HEK293 (cell line): ENCODE measurements at regions not wholly inside any gene's neighbourhood (a gene's known extent, or its start where the extent isn't known, plus 50 kb on each side); places are given as distances from the start of the nearest gene placed in this dataset.
"Not testable (repeated sequence)": the region's sequence is repeated elsewhere in the genome, so short reads cannot be mapped to it uniquely, and the experiment has no call there.

Experiments used
- HOXA7 ChIP-seq: sonication (generic); formaldehyde crosslinking; IDR thresholded peaks from 2 replicates; pipeline ENCODE4 v1.8.1; 2022; ENCODE audit warnings: missing genetic modification reagents, borderline replicate concordance
- MYNN ChIP-seq: fragments of 450-650 bp; formaldehyde crosslinking; IDR thresholded peaks from 2 replicates; pipeline ENCODE4 v1.5.1; 2016; ENCODE audit warnings: missing biosample characterization, missing genetic modification characterization, borderline replicate concordance
- OVOL3 ChIP-seq: fragments of 450-650 bp; formaldehyde crosslinking; IDR thresholded peaks from 2 replicates; pipeline ENCODE4 v1.5.1; 2016; ENCODE audit warnings: missing biosample characterization, missing genetic modification characterization
- RBAK ChIP-seq: fragments of 450-650 bp; formaldehyde crosslinking; IDR thresholded peaks from 2 replicates; pipeline ENCODE4 v1.5.1; 2016; ENCODE audit warnings: missing biosample characterization, missing genetic modification characterization
- TRIM28 ChIP-seq: IDR thresholded peaks from 2 replicates; pipeline ENCODE4 v1.6.1; 2011; ENCODE audit warnings: low read length, control low read depth, borderline replicate concordance
- ZNF138 ChIP-seq: fragments of 450-650 bp; formaldehyde crosslinking; IDR thresholded peaks from 2 replicates; pipeline ENCODE4 v1.5.1; 2016; ENCODE audit warnings: missing biosample characterization, missing genetic modification characterization, borderline replicate concordance
- ZNF140 ChIP-seq: fragments of 450-650 bp; formaldehyde crosslinking; IDR thresholded peaks from 2 replicates; pipeline ENCODE4 v1.5.1; 2016; ENCODE audit warnings: missing biosample characterization, missing genetic modification characterization
- ZNF596 ChIP-seq: fragments of 450-650 bp; IDR thresholded peaks from 2 replicates; pipeline ENCODE4 v1.5.0; 2018; ENCODE audit warnings: missing biosample characterization, mild to moderate bottlenecking, missing genetic modification characterization, moderate library complexity
- ZNF664 ChIP-seq: fragments of 450-650 bp; formaldehyde crosslinking; IDR thresholded peaks from 2 replicates; pipeline ENCODE4 v1.5.1; 2016; ENCODE audit warnings: missing biosample characterization, missing genetic modification characterization
- ZNF837 ChIP-seq: fragments of 450-650 bp; formaldehyde crosslinking; IDR thresholded peaks from 2 replicates; pipeline ENCODE4 v1.5.1; 2016; ENCODE audit warnings: missing biosample characterization, missing genetic modification characterization
- ZXDB ChIP-seq: fragments of 450-650 bp; formaldehyde crosslinking; IDR thresholded peaks from 2 replicates; pipeline ENCODE4 v1.5.1; 2016; ENCODE audit warnings: missing biosample characterization, missing genetic modification characterization
- TF ChIP-seq, protein P1 (sequence below): fragments of 450-650 bp; formaldehyde crosslinking; IDR thresholded peaks from 2 replicates; pipeline ENCODE4 v1.5.1; 2016; ENCODE audit warnings: missing biosample characterization, missing genetic modification characterization
- TF ChIP-seq, protein P2 (sequence below): fragments of 450-650 bp; formaldehyde crosslinking; IDR thresholded peaks from 2 replicates; pipeline ENCODE4 v1.5.1; 2016; ENCODE audit warnings: missing biosample characterization, missing genetic modification characterization

DNA sequence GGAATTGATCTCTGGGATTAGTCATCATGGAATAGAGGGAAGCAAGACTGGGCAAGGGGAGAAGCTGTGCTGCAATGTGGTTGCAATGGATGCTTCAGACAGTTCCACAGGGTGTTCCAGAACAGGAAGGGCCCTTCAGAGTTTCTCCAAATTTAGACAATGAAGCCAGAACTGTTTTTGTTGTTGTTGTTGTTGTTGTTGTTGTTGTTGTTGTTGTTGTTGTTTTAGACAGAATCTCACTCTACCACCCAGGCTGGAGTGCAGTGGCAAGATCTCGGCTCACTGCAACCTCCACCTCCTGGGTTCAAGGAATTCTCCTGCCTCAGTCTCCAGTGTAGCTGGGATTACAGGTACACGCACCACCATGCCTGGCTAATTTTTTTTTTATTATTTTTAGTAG lies 105.3 kb downstream of the SCG2 start:
- TF ChIP-seq, protein P1, sequence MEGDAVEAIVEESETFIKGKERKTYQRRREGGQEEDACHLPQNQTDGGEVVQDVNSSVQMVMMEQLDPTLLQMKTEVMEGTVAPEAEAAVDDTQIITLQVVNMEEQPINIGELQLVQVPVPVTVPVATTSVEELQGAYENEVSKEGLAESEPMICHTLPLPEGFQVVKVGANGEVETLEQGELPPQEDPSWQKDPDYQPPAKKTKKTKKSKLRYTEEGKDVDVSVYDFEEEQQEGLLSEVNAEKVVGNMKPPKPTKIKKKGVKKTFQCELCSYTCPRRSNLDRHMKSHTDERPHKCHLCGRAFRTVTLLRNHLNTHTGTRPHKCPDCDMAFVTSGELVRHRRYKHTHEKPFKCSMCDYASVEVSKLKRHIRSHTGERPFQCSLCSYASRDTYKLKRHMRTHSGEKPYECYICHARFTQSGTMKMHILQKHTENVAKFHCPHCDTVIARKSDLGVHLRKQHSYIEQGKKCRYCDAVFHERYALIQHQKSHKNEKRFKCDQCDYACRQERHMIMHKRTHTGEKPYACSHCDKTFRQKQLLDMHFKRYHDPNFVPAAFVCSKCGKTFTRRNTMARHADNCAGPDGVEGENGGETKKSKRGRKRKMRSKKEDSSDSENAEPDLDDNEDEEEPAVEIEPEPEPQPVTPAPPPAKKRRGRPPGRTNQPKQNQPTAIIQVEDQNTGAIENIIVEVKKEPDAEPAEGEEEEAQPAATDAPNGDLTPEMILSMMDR (tag by site-specific recombination): not testable (repeated sequence)
- TF ChIP-seq ZNF837 (tag by site-specific recombination); RBAK; MYNN; TRIM28; ZNF138 (tag by site-specific recombination); ZXDB (tag by site-specific recombination); OVOL3 (tag by site-specific recombination); ZNF664 (tag by site-specific recombination); ZNF140; HOXA7 (CRISPR knock-in tag); ZNF596 (tag by site-specific recombination): not testable (repeated sequence)
- TF ChIP-seq, protein P2, sequence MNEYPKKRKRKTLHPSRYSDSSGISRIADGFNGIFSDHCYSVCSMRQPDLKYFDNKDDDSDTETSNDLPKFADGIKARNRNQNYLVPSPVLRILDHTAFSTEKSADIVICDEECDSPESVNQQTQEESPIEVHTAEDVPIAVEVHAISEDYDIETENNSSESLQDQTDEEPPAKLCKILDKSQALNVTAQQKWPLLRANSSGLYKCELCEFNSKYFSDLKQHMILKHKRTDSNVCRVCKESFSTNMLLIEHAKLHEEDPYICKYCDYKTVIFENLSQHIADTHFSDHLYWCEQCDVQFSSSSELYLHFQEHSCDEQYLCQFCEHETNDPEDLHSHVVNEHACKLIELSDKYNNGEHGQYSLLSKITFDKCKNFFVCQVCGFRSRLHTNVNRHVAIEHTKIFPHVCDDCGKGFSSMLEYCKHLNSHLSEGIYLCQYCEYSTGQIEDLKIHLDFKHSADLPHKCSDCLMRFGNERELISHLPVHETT: not testable (repeated sequence)
